Activated CD8-positive, alpha-beta memory T cell treated with anti-CD3 and anti-CD28 coated beads, Interleukin-2, amount 50 U/mL, for 1 hour (primary cell): ENCODE measurements at regions not wholly inside any gene's neighbourhood (a gene's known extent, or its start where the extent isn't known, plus 50 kb on each side); places are given as distances from the start of the nearest gene placed in this dataset.
"Not testable (repeated sequence)": the region's sequence is repeated elsewhere in the genome, so short reads cannot be mapped to it uniquely, and the experiment has no call there.

Experiments
- DNase-seq: peaks from one replicate; pipeline ENCODE4 v3.0.0-alpha.2; 2020; ENCODE audit errors: extremely low read depth

DNA sequence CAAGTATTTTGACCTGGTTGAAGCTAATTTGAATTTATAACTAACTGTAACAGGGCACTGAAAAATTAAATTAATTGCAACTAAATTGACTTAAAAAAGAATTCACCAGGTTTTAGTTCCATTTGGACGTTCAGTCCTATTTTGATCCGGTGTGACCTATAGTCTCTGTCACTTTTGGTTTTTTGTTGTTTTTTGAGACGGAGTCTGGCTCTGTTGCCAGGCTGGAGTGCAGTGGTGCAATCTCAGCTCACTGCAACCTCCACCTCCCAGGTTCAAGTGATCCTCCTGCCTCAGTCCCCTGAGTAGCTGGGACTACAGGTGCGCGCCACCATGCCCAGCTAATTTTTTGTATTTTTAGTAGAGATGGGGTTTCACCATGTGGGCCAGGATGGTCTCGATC lies 91.2 kb downstream of the GADD45G start:
- not testable (repeated sequence) for DNase-seq

DNA sequence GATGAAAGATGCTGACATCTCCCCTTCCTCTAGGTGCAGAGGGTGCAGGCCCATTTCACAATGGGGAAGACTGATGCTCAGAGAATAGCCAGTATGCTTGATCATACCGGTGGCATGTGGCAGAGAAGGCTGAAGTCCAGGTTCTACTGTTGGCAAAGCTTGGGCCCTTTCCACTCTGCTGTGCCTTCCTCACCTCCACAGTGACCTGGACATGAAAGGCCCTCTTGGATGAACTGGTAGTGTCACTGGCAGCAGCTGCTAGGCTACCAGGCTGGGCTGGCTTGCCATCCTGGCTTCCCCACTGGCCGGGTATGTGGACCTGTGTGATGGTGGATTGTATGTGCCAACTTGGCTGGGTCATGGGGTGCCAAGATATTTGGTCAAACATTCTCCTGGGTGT lies 92.0 kb downstream of the GADD45G start:
- DNase-seq, result no peak

DNA sequence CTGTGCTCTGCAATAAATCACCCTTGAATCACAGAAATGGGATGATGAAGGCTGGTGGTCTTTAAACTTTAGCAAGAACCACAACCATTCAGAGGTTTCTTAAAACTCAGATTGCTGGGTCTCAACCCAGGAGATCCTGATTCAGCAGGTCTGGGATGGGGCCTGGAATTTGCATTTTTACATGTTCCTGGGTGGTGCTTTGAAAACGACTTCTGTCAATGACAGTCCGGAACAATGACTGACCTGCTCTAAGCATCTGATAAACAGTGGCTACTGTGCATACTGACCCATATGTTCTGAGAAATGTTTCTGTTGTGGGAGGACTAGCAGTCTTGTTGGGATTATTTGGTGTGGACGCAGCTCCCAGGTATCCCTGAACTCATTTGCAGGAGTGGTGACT lies 92.7 kb downstream of the GADD45G start:
- no peak for DNase-seq

DNA sequence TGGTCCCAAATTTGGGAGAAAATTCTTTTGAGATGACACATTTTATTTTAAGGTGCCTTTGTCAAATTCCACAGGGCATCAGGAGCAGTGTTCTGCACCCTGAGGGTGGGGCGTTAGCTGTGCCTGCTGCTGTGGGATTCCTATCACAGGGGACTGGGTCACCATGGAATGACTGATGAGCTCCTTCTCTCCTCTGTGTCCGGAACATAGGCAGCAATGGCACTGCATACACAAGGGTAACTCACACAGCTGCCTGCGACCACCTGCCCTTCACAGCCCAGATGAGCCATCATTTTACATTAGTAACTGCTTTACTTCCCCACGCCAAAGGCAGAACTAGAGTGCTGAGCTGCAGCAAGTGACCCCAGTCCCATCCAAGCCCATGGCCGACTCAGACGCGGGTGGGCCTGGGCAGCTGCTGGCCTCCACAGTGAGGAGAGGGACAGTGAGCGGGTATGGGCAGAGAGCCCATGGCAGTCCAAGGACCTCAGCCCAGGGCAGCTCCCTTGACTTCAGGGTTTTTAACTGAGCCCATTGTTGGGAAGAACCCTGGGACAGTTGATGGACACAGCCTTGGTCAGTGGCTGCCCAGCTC lies 93.7 kb downstream of the GADD45G start:
- DNase-seq, result no peak

DNA sequence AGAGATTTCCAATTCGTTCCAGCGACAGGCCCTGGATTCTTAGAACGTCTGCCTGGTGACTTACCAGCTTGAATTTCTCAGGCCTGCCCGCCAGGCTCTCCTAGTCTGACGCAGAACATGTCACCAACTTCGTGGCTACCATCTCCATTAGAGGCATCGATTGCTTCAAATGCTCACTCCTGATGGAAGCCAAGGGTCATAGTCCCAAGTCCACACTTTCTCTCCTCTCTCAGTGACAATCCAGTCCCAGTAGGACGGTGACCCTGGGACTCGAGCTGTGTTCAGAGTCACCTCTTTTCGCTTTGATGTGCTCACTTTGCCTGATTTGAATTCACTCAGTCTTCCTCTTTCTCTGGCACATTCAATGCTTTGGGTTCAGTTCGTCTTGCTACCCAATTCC lies 94.8 kb downstream of the GADD45G start:
- no peak for DNase-seq

DNA sequence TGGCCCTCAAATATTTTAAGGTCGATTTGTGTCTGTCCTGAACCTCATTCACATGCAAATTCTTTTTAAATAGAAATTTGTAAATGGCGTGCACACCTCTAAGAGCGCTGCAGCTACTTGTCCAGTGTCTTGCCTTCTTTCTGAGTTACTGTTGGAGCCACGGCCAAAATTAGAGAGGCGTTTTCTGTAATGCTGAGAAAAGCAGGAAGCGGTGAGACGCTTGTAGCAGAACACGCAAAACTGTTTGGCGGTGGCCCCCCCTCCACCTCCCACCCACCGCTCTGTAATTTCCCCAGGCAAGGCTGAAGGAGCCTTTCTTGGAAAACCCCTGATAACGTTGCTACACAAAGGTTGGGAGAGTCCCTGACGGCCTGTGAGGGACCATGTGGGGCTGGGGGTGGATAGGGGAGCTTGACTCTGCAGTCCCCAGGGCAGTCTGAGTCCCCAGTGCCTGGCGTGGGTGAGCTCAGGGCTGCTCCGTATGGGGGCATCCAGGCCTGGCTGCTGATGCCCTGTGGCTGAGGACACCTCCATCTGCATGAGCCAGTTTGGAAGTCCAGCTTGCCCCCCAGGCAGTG lies 96.5 kb downstream of the GADD45G start:
- DNase-seq, result no peak

DNA sequence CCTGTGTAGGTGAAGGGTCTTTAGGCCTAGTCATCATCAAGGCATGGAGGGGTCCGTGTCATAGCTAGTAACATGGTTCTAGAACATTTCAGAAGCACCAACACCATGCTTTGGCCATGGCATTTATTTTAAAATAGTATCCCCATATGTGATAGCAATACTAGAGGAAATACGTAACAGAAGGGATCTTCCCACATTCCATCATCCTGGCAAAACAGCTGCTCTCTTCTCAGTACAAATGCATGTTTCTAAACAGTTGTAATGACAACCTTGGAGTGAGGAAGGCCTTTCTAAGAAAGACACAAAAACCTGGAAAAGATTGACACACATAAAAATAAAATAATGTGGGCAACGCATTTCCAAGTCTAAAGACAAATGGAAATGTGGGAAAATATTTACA lies 97.6 kb downstream of the GADD45G start:
- no peak for DNase-seq

DNA sequence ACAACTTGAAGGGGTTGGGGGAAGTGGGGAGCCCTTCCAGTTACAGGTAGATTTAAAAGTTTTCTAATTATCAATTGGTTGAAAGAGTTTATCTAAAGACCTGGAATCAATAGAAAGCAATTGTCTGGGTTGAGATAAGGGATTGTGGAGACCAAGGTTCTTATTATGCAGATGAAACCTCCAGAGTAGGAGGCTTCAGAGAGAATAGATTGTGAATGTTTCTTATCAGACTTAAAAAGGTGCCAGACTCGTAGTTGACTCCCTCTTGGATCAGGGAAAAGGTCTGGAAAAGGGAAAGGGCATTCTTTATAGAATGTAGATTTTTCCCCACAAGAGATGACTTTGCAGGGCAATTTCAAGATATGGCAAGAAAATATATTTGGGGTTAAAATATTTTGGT lies 100.8 kb downstream of the GADD45G start:
- no peak for DNase-seq

DNA sequence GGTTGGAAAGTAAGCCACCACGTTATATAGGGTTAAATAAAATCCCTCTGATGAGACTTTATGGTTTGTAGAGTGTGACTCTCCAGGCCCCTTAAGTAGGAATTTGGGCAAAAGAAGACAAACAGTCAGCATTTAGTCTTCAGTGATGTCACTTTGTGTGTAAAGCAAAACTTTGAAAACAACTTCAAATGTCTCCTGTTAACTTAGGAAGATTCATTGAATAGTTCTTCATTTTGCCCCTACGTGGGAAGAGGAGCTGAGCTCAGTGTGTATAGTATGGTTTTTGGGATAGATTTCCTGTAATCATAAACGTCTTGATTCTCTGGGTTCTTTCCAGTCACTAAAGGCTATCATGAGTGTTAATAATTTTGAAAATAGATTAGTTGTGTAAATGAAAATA lies 101.3 kb downstream of the GADD45G start:
- DNase-seq, result no peak

DNA sequence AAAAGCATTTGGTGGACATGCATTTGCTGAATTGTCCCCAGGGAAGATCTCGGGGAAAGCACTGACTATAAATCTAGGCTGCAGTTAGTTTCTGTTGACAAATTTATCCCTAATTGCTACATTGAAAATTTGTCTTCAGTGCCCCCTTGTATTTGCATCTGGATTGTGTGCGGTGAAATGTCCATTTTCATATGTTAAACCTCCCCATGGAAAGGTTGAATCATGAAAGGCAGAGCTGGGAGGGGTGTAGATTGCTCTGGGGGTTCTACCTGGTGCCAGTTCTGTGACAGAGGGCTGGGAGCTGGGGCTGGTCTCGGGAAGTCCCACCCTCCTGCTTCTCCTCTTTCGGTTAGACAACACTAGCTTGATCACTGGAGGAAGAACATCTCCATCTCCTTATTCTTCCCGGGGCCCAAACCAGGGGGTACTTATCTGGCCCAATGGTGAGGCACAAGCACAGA lies 101.9 kb downstream of the GADD45G start:
- DNase-seq, result no peak

DNA sequence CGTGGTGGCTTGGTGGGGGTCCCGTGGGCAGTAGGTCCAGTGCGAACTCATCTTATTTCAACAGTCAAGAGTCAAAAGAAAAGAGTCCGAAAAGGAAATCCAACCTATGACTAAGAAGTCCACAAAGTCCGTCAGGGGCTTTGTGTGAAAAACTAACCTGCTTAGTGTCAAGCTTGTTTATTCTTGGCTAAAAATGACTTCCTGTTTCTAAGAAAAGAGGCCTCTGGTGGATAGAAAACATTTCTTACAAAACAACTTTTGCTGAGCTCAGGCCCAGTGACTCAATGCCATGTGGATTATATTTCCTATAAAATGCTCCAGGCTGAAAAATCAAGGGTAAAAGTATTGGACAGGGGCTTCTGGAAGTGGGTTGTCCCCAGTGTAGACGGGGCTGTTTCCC lies 105.9 kb downstream of the GADD45G start:
- DNase-seq, result no peak

DNA sequence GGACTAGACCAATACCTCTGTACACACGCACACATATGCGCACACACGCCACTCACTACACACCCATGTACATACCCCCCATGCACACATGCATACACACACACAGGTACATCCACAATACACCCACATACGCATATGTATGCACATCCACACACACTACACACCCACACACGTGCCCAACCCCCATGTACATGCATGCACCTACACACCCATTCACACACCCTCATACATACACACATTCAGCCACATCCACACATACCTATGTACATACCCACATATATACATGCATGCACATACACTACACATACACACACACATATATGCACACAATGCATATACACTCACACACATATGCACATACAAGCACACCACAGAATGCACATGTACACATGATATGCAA lies 107.1 kb downstream of the GADD45G start:
- no peak for DNase-seq

DNA sequence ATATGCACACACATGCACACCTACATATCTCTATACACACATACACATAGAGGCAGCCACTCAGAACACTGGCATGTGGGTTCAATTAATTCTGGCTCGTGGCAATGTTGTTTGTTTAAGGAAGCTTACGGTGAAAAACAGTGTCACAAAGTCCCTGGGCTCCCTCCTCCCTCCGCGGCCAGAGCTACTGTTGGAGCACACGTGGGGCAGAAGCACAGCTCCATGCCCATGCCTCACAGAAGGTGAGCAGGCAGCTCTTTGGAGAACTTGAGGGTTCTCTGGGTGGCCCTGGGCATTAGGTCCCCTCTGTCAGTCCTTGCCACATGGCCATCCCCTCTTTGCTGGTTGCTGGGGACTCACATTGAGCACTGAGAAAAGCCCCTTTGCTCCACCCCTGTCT lies 107.5 kb downstream of the GADD45G start:
- no peak for DNase-seq

DNA sequence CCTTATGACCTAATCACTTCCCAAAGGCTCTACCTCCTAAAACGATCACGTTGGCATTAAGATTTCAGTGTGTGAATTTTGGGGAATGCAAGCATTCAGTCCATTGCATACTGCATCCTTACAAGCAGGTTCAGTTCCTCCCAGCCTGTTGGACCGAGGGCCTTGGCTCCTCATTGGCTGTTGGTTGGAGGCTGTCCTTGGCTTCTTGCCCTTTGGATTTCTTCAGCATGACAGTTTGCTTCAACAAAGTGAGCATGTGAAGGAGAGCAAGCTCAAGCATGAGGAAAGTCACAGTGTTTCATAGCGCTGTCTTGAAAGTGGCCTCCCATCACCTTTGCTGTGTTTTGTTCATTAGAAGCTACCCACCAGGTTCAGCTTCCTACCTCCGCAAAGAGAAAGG lies 109.5 kb downstream of the GADD45G start:
- DNase-seq, result no peak

DNA sequence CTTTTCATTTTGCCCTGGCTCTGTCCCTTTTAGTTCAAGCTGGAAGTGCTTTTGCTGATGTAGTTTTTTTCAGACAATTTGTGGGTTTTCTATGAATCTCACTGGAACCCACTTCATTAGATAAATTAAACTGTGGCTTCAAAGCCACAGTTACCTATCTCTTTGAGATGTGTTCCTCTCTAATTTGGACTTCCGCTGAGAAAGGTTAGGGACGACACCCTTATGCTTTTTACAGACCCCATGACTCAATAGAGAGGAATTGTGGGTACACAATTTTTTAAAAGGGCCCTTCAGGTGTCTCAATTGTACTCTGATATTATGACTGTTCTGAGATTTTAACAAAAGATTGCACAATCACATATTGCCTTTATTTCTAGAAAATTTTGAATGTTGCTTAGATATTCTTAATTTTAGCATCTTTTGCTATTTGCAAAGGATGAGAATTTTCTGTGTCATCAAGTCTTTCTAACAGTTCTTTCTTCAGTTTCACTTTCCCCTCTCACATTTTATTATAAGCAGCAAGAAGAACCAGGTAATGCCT lies 110.6 kb downstream of the GADD45G start:
- DNase-seq, result no peak

DNA sequence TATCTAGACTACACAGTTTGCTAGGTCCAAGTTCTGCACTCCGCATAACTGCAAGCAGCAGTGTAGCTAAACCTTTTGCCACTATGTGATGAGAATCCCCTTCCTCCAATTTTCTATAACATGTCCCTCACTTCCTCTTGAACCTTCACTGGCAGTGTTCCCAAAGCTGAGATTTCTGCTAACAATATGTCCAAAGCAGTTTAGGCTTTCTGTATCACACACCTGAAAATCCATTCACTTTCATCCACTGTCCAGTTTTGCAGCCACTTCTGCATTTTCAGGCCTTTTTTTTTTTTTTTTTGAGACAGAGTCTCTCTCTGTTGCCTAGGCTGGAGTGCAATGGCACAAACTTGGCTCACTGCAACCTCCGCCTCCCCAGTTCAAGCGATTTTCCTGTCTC lies 111.1 kb downstream of the GADD45G start:
- DNase-seq, result no peak

DNA sequence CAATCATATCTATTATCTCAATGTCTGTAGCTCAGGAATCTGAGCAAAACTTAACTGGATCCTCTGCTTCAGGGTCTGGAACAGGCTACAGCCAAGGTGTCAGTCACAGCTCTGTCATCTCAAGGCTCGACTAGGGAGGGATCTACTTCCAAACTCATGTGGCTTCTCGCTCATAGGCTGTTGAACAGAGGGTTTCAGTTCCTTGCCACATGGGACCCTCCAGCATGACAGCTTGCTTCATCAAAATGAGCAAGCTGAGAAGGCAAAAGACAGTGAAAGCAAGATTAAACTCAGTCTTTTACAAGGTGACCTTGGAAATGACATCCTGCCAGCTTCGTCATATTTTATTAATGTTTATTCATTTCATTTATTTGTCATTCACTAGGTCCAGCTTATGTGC lies 111.7 kb downstream of the GADD45G start:
- DNase-seq, result no peak

DNA sequence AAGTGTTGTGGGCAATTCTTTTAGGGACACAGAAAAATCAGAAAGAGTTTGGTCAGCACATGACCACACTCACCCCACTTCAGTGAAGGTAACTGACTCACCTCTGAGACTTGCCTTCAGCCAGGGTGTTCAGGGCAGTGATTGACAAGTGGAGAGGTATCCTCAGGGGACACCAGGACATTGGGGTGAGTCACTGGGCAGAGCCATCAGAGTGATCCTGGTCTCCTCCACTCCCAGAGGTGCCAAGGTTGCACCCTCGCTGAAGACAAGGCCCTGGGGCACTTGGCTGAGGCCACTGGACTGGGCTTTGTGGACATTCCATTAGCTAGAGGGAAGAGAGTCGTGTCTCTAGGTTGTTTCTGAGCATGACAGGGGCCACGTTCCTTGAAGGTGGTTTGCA lies 113.4 kb downstream of the GADD45G start:
- DNase-seq, result no peak

DNA sequence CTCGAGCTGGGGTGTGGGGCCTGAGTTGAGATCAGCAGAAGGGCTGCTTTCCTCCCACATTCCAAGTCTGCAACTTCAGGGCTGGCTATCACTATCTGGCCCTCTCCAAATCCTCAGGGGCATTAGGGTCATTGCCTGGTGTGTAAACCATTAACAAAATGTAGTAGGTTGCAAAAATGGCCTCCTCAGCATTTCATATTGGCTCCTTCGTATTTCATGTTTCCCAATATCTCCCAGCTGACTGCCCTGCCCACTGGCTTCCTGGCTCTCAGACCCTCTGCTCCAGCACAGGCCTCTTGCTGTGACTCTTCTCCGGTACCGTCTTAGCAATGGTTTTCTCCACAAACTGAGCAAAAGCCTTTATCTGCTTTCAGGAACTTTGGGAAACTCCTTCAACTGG lies 113.8 kb downstream of the GADD45G start:
- DNase-seq, result no peak

DNA sequence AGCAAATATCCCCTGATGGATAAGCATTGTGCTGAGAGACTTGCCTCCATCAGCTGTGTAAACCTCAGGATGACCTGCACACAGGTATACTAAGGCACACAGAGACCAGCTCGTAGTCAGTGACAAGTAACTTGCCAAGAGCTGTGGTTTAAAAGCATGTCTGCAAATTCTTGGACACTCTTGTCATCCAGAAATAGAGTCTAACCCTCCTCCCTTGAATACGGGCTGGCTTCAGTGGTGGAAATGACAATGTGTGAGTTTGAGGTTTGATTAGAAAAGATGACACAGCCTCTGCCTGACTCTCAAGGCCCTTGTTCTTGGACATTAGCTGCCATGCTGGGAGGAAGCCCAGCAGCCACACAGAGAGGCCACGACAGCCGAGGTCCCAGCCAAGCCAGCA lies 114.4 kb downstream of the GADD45G start:
- no peak for DNase-seq

DNA sequence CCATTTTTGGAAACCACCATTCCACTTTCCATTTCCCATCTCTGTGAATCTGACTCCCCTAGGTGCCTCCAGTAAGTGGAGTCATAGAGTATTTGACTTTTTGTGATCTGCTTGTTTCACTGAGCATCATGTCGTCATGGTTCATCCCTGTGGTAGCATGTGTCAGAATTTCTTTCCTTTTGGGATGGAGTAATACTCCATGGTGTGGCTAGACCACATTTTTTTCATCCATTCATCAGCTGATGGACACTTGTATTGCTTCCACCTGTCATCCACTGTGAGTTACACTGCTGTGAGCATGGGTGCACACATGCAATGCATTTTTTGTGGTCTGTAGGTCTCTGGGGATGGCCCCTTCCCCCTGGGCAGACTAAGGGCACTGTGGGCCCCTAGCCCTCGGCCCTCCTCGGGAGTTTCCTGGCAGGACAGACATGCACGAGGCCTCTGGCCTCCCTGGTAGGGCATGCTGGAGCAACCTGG lies 115.9 kb downstream of the GADD45G start:
- no peak for DNase-seq

DNA sequence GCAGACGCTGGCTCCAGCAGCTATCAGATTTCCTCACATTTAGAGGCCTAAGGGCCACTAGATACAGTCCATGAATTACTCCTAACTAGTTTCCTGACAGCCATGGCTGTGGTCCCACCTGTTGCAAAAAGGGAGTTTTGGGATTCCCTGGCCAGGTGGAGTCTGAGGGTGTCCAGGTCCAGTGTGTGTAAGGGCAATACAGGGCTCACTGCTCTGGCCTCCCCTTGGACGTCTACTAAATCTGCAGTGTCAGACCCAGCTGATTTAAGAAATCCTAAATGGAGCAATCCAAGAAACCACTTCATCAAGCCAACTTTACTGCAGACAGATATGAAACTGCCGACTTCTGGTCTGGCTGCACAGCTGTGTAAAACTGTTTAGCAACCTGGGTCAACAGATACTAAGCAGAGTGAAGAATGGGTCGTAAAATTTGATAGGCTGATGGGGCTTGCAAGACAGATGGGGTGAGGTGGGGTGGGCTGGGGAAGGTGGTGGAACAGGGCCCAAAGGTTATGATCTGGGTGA lies 116.4 kb downstream of the GADD45G start:
- DNase-seq, result no peak

DNA sequence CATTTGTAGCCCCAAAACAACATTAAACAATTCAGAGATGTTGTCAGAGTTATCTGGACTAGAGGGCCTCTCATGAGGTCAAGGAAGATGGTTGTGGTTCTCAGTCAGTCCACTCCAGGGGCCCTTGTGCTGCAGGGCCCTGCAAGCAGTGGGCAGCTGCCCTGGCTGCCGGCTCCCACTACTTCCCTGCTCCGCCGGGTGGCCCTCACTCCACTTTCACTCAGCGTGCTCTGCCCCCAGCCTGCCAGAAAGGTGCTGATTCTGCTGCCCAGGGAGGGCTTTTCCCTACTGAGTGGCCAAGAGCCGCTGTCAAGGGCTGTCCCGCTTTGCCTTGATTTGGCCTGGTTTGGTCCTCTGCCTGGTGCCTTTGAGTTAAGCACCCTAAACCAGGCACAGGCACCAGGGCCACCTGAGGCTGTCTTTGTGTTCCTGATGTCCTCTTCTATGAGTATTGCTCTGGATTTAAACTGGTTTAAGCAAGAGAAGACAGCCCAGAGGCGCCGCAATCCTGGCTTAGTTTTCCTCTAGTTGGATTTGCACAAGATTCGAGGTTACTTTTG lies 117.2 kb downstream of the GADD45G start:
- no peak for DNase-seq
